ENCODE measurements at regions not wholly inside any gene's neighbourhood (a gene's known extent, or its start where the extent isn't known, plus 50 kb on each side); places are given as distances from the start of the nearest gene placed in this dataset.
"Not testable (repeated sequence)": the region's sequence is repeated elsewhere in the genome, so short reads cannot be mapped to it uniquely, and the experiment has no call there.

GRCh38 chr1:217921126-217921904 is 290.2 kb downstream of the SPATA17 start:
- DNase-seq, result no peak

DNA sequence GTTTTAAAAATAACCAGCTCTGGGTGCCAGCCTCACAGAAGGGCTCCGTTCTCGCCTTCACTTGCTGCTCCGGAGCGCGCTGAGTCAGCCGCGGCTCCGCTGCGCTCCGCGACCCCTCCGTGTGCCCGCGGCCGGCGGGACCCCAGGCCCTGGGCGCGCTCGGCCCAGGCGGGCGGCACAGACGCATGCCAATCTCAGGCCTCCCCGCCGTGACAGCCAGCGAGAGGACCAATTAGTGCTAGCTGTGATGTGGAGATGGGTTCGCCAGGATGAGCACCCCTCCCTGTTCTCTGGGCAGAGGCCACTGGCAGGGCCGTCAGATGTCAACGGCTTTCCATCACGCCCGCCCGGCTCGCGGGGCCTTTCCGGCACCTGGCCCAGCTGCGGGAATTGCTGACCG is 293.8 kb downstream of the SPATA17 start:
- DNase-seq, result peak; percentile 46

GRCh38 chr1:217929213-217929885 is 298.2 kb downstream of the SPATA17 start:
- DNase-seq, result no peak

GRCh38 chr1:217943361-217943760 is 312.2 kb downstream of the SPATA17 start:
- DNase-seq, result no peak

DNA sequence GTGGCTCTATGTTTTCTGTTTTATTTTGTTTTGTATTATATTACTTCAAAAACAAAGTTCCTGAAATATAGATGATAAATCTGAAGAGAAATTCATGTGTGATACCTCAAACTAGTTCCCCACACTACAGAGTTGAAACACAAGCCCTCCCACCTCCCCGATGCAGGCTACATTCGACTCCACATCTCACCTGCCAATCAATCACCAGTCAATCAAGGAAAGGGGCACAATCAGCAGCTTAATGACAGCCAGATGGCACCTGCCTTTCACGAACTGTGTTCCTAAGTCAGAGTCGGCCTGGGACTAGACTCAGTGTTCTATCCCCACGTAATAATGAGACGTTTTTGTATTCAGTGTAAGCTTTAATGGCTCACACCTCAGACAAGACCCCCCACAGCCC is 313.4 kb downstream of the SPATA17 start:
- DNase-seq, result no peak

- DNase-seq, result peak; percentile 30
Measured at GRCh38 chr1:217946511-217946910, 315.4 kb downstream of the SPATA17 start.

DNA sequence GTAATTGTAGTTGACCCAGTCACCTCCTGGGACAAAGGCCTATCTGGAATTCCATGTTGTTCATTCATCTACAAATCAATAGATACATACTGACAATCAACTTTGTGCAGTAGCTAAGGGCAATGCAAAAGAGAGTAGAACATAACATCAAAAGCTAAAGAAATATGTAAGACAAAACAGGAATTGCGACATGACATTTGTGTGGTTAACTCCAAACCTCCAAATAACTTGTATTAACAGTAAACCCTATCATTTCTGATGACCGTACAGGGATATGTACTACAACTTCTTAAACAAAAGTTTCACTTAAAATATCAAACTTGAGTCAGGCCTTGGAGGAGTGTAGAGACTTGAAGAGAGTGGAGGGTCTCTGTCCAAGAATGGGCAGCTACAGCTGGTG is 317.6 kb downstream of the SPATA17 start:
- no peak for DNase-seq

DNA sequence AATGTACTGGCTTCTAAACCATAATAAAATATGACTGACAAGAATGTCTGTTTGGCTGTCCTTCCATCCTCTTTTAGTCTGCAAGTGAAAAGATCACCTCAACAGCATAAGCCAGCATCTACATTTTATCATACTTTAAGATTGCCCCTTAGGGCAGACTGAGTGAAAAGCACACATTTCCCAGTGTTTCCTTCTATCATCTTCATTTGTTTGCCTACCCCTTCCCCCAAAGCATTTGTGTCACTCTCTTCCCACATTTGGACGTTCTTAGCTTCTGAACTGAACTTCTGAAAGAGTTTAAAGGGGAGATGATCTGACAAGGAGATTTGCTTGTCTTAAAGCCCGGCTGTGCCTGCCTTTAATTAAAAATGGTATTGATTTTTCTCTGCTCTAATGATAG is 322.2 kb downstream of the SPATA17 start:
- no peak for DNase-seq

- DNase-seq, result no peak
Measured at GRCh38 chr1:217953922-217954321, 322.8 kb downstream of the SPATA17 start.

DNA sequence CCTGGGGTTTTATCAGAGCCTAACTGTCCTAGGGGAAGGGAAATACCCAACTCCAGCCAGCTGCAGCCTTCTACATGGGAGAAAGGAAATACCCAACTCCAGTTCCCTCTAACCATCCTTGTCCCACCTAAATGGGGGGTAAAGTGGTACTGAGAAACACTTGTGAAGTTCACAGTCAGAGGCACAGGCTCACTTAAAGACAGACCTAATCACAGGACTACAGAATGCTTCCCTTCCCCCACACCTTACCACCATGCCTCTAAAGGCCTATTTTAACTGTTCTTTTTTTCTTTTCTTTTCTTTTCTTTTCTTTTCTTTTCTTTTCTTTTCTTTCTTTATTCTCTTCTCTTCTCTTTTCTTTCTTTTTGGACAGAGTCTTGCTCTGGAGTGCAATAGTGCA is 324.6 kb downstream of the SPATA17 start:
- DNase-seq, result no peak

GRCh38 chr1:217965156-217965786 is 319.8 kb upstream of the RRP15 start:
- no peak for DNase-seq

DNA sequence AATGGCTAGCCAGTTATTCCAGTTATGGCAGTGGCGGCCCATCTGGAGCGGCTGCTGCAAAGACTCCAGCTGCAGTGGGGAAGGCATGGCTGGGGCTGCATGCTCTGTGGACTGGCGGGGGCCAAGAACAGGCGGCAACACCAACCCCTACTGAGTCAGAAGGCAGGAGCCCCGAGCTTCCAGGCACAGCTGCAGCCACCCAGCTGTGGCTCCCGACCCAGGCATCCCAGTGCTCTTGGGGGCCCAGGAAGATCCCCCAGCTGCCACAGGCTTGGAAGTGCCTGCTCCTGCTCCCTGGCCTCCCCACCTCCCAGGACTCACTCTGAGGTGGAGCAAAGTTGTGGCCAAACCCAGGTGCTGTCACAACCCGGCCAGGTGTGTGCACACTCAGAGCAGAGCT is 317.0 kb upstream of the RRP15 start:
- no peak for DNase-seq

- no peak for DNase-seq
Measured at GRCh38 chr1:217969428-217969827, 315.7 kb upstream of the RRP15 start.

GRCh38 chr1:217977943-217978342 is 307.1 kb upstream of the RRP15 start:
- no peak for DNase-seq

GRCh38 chr1:217981430-217981829 is 303.7 kb upstream of the RRP15 start:
- no peak for DNase-seq

DNA sequence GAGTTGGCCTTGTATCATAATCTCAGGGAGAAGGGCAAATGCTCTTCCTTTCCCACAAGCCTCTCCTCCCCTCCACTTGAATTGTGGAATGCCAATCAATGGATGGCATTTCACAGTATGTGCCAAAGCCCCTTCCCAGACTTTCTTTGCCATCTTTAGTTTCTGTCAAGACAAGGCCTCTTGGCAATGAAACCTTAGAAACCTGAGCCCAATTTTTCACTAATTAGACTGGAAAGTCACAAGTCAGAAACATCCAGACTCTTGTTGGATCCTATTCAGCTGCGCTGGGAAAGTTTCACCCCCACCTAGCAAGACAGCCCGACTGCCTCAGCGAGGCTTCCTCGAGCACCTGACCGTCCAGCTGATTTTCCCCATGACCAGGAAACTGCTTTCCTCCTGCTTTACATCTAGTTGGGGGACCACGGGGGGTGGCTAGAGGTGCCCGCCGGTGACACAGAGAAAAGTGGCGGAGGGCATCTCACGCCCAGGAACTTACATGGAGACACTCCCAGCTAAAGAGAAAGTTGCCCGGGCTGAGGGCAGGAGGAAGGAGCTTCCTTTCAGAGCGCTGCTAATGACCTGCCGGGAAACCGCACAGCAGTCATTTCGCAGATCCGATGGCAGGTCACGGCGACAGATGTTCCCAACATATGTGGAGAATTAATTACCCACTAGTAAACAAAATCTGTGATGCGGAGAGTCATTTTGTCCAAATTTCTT is 302.6 kb upstream of the RRP15 start:
- no peak for DNase-seq

- DNase-seq, result no peak
Measured at GRCh38 chr1:217983051-217983375, 302.1 kb upstream of the RRP15 start.

DNA sequence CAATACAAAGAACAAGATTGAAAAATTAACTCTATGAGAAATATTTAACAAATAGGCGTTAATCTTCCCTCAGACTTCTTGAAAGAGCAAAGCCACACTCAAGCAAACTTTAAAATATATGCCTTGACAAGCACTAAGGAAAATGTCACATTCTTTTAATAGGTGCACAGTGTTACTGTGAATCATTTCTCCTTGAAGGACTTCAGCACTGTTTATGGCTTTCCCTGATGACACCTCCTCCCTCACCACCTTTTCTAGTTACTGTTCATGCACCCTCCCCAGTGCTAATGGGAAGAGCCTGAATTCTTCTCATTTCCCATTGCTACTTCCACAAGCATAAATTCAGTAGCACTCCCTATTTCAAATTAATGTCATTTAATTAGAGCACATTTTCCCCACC is 299.5 kb upstream of the RRP15 start:
- DNase-seq, result no peak

DNA sequence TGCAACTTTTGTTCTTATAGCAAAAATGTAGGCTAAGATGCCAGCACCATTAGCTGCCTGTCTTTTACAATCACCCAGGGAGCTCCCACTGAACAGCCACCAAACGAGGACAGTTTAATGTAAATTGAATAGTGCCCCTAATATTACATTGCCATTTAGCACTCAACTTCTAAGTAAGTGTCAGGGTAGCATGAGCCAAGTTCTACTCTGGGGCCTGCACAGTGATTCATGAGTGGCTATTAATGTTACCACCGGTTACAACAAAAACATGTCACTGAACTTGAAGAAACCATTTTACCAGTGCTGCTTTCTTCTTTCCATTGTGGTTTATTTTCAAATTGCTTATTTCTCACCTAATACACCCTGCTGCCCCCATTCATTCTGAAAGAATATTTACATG is 295.6 kb upstream of the RRP15 start:
- no peak for DNase-seq

DNA sequence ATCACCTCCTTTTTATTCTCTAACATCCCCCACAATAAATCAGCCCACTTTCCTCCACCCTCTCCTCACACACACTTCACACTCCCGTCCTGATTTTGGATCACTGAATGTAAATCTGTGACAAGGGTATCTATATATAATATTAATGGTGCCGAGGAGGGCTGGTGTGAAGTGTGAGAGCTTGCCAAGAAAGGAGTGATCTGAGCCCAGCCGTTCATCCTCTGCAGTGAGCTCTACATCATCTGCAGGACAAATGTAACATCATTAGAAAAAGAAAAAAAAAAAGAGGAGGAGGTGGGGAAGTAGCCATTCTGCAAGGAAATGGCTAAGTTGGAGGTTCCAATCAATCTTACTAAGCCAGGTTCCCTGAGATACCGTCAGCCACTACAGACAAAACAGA is 291.7 kb upstream of the RRP15 start:
- DNase-seq, result no peak

- not testable (repeated sequence) for DNase-seq
Measured at GRCh38 chr1:218008296-218008695, 276.8 kb upstream of the RRP15 start.

- DNase-seq, result not testable (repeated sequence)
Measured at GRCh38 chr1:218015106-218015505, 270.0 kb upstream of the RRP15 start.

DNA sequence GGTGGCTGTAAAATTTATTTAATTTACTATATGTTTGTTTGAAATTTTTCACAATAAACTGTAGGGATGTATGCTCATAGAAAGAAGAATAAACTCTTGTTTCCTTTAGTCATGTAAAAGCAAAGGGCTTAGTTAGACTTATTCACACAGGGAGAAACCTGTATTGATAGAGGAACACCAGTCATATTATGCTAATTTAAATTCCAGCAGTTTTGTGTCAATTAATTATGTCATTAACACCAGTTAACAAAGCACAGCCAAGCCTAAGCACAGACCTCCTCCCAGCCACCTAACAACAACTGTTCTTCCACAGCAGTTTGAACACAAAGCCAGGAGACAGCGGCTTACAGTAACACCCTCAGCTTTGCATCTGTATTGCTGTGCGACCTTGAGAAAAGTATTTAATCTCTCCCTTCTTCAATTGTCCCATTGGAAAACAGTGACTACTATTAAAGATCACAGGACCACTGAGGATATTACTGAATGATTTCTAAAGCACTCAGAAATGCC is 260.8 kb upstream of the RRP15 start:
- DNase-seq, result no peak
